Suprapubic skin (tissue), 4 donors: ENCODE measurements at regions not wholly inside any gene's neighbourhood (a gene's known extent, or its start where the extent isn't known, plus 50 kb on each side); places are given as distances from the start of the nearest gene placed in this dataset.

Experiments used
- CTCF ChIP-seq, 2 donors: fragments of 200-600 bp in 1 of 2; fragments of 450-650 bp in 1 of 2; sonication (generic) in 1 of 2; IDR thresholded peaks; one replicate each; pipeline ENCODE4 v1.5.1; 2016 to 2019; ENCODE audit warnings: antibody characterized with exemption in 2 of 2, mild to moderate bottlenecking in 1 of 2, moderate library complexity in 1 of 2
- POLR2A ChIP-seq, 2 donors: fragments of 450-650 bp; IDR thresholded peaks; one replicate each; pipeline ENCODE4 v1.6.1; 2017; ENCODE audit warnings: antibody characterized with exemption in 2 of 2, mild to moderate bottlenecking in 2 of 2, moderate library complexity in 2 of 2
- POLR2AphosphoS5 ChIP-seq, 3 donors: sonication (generic); formaldehyde crosslinking; IDR thresholded peaks; one replicate each; pipeline ENCODE4 v1.6.1; 2017; ENCODE audit warnings: antibody characterized with exemption in 3 of 3

- no peak for TF ChIP-seq POLR2A (IDR thresholded peaks at IDR 0.05)
- no peak for TF ChIP-seq CTCF (IDR thresholded peaks at IDR 0.05)
- TF ChIP-seq POLR2AphosphoS5 (IDR thresholded peaks at IDR 0.05): no peak
These were observed 128.8 kb upstream of the STXBP5 start for GRCh38 chr6:147075381-147075780.
